Suprapubic skin (tissue), 4 donors: ENCODE measurements at regions not wholly inside any gene's neighbourhood (a gene's known extent, or its start where the extent isn't known, plus 50 kb on each side); places are given as distances from the start of the nearest gene placed in this dataset.

ENCODE experiments used
- EP300 ChIP-seq: sonication (generic); formaldehyde crosslinking; IDR thresholded peaks from one replicate; pipeline ENCODE4 v1.6.1; 2017; ENCODE audit warnings: antibody characterized with exemption
- POLR2A ChIP-seq, 2 donors: fragments of 450-650 bp; IDR thresholded peaks; one replicate each; pipeline ENCODE4 v1.6.1; 2017; ENCODE audit warnings: antibody characterized with exemption in 2 of 2, mild to moderate bottlenecking in 2 of 2, moderate library complexity in 2 of 2
- POLR2AphosphoS5 ChIP-seq, 3 donors: sonication (generic); formaldehyde crosslinking; IDR thresholded peaks; one replicate each; pipeline ENCODE4 v1.6.1; 2017; ENCODE audit warnings: antibody characterized with exemption in 3 of 3
- TF ChIP-seq, protein P1 (sequence below), 2 donors: fragments of 200-600 bp in 1 of 2; fragments of 450-650 bp in 1 of 2; sonication (generic) in 1 of 2; IDR thresholded peaks; one replicate each; pipeline ENCODE4 v1.5.1; 2016 to 2019; ENCODE audit warnings: antibody characterized with exemption in 2 of 2, mild to moderate bottlenecking in 1 of 2, moderate library complexity in 1 of 2

DNA sequence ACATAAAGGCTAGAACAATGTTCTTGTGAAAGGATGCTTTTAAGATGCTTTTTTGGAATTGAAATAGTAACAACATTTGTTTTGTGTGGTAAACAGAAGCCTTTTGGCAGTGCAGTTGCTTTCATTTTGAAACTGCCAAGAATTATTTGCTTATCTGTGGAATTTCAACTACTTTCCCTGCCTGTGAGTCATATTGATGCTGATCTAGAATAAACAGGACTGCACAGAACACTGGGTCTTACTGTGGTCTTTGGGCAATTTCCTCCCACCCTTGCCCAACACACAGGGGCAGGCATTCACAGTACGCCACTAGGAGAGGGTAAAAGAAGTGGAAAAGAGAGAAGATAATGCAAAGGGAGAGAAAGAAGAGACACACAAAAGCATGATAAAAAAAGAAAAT is 483.7 kb downstream of the ELAVL2 start:
- TF ChIP-seq POLR2AphosphoS5 (IDR thresholded peaks at IDR 0.05): no peak
- no peak for TF ChIP-seq POLR2A (IDR thresholded peaks at IDR 0.05)
- TF ChIP-seq, protein P1, sequence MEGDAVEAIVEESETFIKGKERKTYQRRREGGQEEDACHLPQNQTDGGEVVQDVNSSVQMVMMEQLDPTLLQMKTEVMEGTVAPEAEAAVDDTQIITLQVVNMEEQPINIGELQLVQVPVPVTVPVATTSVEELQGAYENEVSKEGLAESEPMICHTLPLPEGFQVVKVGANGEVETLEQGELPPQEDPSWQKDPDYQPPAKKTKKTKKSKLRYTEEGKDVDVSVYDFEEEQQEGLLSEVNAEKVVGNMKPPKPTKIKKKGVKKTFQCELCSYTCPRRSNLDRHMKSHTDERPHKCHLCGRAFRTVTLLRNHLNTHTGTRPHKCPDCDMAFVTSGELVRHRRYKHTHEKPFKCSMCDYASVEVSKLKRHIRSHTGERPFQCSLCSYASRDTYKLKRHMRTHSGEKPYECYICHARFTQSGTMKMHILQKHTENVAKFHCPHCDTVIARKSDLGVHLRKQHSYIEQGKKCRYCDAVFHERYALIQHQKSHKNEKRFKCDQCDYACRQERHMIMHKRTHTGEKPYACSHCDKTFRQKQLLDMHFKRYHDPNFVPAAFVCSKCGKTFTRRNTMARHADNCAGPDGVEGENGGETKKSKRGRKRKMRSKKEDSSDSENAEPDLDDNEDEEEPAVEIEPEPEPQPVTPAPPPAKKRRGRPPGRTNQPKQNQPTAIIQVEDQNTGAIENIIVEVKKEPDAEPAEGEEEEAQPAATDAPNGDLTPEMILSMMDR (IDR thresholded peaks at IDR 0.05): no peak
- no peak for TF ChIP-seq EP300
